Suprapubic skin (tissue), 4 donors: ENCODE measurements at regions not wholly inside any gene's neighbourhood (a gene's known extent, or its start where the extent isn't known, plus 50 kb on each side); places are given as distances from the start of the nearest gene placed in this dataset.

Source experiments
- DNase-seq, 2 donors: peaks; one replicate each; pipeline ENCODE4 v3.0.0-alpha.2; 2019; ENCODE audit warnings: low spot score in 2 of 2
- H3K27ac ChIP-seq: fragments of 200-600 bp; sonication (generic); one replicate; pipeline ENCODE4 v1.5.1; 2019
- H3K27me3 ChIP-seq: fragments of 200-600 bp; sonication (generic); one replicate; pipeline ENCODE4 v1.5.1; 2019
- H3K36me3 ChIP-seq: fragments of 200-600 bp; sonication (generic); one replicate; pipeline ENCODE4 v1.5.1; 2019
- H3K4me1 ChIP-seq: fragments of 200-600 bp; sonication (generic); one replicate; pipeline ENCODE4 v1.5.1; 2019
- H3K4me3 ChIP-seq: fragments of 200-600 bp; sonication (generic); one replicate; pipeline ENCODE4 v1.5.1; 2019; ENCODE audit warnings: mild to moderate bottlenecking
- H3K9me3 ChIP-seq: fragments of 200-600 bp; sonication (generic); one replicate; pipeline ENCODE4 v1.5.1; 2019
- EP300 ChIP-seq: sonication (generic); formaldehyde crosslinking; IDR thresholded peaks from one replicate; pipeline ENCODE4 v1.6.1; 2017; ENCODE audit warnings: antibody characterized with exemption
- POLR2A ChIP-seq, 2 donors: fragments of 450-650 bp; IDR thresholded peaks; one replicate each; pipeline ENCODE4 v1.6.1; 2017; ENCODE audit warnings: antibody characterized with exemption in 2 of 2, mild to moderate bottlenecking in 2 of 2, moderate library complexity in 2 of 2
- POLR2AphosphoS5 ChIP-seq, 3 donors: sonication (generic); formaldehyde crosslinking; IDR thresholded peaks; one replicate each; pipeline ENCODE4 v1.6.1; 2017; ENCODE audit warnings: antibody characterized with exemption in 3 of 3
- WGBS: methylation state at CpG from one replicate; pipeline ENCODE4 v1.1.5; 2018; 5-methylcytosine and 5-hydroxymethylcytosine counted together
- TF ChIP-seq, protein P1 (sequence below), 2 donors: fragments of 200-600 bp in 1 of 2; fragments of 450-650 bp in 1 of 2; sonication (generic) in 1 of 2; IDR thresholded peaks; one replicate each; pipeline ENCODE4 v1.5.1; 2016 to 2019; ENCODE audit warnings: antibody characterized with exemption in 2 of 2, mild to moderate bottlenecking in 1 of 2, moderate library complexity in 1 of 2

DNA sequence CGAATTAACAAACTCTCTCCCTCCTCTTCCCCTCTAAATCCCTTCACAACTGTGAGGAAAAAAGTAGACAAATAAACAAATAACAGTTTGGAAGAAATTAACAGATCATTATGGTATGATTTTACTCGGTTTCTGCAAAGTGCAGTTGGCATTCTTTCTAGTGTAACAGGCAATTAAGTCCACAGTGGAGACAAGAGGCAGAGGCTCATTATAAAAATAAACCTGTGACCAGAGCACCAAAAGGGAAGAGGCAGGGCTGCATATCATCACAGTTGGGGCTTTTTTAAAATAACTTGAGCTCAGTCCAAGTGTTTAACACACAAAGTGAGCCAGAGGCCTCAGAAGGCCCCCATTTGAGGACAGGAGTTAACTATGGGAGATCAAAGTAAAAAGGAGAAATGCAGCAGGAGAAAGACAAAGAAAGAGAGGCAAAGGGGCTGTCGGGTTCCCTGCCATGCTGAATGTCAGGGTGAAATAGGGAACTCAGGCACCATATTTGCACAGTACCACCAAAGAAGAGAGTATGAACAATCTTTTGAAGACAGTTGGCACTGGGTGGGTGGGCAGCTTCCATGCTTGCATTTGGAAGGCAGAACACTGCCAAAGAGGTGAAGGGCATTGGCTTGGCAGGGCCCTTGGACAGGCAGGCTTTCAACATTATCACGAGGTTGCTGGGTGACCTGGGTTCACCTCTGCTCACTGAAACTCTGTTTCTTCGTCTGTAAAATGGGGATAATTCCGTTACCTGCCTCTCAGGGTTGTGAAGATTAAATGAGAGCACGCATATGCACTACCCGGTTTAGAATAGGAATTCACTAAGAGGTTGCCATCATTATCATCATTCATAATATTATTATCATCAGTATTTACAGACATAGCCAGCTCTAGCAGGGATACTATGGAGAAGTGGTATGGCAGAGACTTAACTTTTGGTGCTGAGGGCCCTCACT, 134.5 kb downstream of the MEX3B start:
- H3K4me1 ChIP-seq: peaks cover 2% of the 10 kb centered on the region
- 70% methylated on average over 8 of the region's 8 CpGs for WGBS
- TF ChIP-seq EP300 (no peak), POLR2AphosphoS5 (IDR thresholded peaks at IDR 0.05) (no peak), POLR2A (IDR thresholded peaks at IDR 0.05) (no peak)
- TF ChIP-seq, protein P1, sequence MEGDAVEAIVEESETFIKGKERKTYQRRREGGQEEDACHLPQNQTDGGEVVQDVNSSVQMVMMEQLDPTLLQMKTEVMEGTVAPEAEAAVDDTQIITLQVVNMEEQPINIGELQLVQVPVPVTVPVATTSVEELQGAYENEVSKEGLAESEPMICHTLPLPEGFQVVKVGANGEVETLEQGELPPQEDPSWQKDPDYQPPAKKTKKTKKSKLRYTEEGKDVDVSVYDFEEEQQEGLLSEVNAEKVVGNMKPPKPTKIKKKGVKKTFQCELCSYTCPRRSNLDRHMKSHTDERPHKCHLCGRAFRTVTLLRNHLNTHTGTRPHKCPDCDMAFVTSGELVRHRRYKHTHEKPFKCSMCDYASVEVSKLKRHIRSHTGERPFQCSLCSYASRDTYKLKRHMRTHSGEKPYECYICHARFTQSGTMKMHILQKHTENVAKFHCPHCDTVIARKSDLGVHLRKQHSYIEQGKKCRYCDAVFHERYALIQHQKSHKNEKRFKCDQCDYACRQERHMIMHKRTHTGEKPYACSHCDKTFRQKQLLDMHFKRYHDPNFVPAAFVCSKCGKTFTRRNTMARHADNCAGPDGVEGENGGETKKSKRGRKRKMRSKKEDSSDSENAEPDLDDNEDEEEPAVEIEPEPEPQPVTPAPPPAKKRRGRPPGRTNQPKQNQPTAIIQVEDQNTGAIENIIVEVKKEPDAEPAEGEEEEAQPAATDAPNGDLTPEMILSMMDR (IDR thresholded peaks at IDR 0.05): no peak
- H3K27me3 ChIP-seq: no peaks in the 10 kb centered on the region
- H3K4me3 ChIP-seq: no peak overlapping the region
- H3K9me3 ChIP-seq: no peaks in the 10 kb centered on the region
- no peak overlapping the region for H3K27ac ChIP-seq
- H3K36me3 ChIP-seq: no peaks in the 10 kb centered on the region
- no peak for DNase-seq

DNA sequence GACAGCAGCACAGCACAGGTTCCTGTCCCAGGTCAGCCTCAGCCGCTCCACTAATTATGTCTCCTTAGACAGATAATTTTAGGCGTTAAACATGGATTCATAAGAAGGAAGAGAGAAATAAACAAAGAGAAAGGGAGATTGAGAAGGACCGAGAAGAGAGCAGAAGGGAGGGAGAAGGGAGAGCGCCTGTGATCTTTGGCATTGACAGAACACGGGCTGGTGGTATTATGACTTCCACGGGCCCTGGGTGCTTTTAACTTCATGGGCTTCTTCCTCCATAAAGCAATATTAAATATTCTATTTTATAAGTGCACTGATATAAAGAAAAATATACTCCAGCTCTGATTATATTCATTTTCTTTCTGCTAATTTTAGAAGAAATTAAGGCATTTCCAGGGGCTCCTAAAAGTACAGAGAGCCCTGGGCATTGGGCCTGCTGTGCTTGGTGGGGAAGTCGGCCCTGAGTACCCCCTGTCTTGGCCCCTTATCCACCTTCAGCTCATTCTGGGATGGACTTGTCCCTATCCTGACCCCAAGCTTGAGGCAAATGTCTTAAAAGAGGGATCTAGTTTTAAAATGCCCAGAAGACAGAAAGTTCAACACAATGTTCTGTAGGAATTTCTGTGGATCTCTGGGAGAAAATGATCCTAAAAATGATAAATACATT, 135.3 kb downstream of the MEX3B start:
- DNase-seq: no peak
- H3K4me3 ChIP-seq: no peak overlapping the region
- H3K4me1 ChIP-seq: peaks cover 2% of the 10 kb centered on the region
- H3K36me3 ChIP-seq: no peaks in the 10 kb centered on the region
- 64% methylated on average over 7 of the region's 7 CpGs for WGBS
- no peaks in the 10 kb centered on the region for H3K9me3 ChIP-seq
- no peak overlapping the region for H3K27ac ChIP-seq
- TF ChIP-seq POLR2AphosphoS5 (IDR thresholded peaks at IDR 0.05): no peak
- no peak for TF ChIP-seq POLR2A (IDR thresholded peaks at IDR 0.05)
- no peaks in the 10 kb centered on the region for H3K27me3 ChIP-seq

DNA sequence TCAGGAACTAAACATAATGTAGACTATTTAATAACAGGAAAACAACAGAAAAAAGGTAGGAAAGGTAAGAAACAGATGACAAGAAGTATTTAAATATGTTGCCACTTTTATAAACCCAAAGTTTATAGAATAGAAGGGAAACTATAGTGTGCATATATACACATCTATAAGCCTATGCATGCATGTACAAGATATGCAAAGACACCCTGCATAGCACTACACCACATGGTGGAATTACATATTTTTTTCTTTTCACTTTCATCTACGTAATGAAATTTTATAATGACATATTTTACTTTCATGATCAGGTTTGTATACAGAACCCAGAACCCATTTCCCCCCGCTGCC, 136.8 kb downstream of the MEX3B start:
- no peak for DNase-seq
- Histone ChIP-seq H3K9me3 (no peaks in the 10 kb centered on the region), H3K4me1 (peaks cover 2% of the 10 kb centered on the region), H3K4me3 (no peak overlapping the region), H3K36me3 (no peaks in the 10 kb centered on the region), H3K27ac (no peak overlapping the region), H3K27me3 (no peaks in the 10 kb centered on the region)
- TF ChIP-seq POLR2AphosphoS5 (IDR thresholded peaks at IDR 0.05): no peak
- no peak for TF ChIP-seq POLR2A (IDR thresholded peaks at IDR 0.05)
- TF ChIP-seq, protein P1 (IDR thresholded peaks at IDR 0.05): no peak
- WGBS: 58% methylated on average over 2 of the region's 2 CpGs

DNA sequence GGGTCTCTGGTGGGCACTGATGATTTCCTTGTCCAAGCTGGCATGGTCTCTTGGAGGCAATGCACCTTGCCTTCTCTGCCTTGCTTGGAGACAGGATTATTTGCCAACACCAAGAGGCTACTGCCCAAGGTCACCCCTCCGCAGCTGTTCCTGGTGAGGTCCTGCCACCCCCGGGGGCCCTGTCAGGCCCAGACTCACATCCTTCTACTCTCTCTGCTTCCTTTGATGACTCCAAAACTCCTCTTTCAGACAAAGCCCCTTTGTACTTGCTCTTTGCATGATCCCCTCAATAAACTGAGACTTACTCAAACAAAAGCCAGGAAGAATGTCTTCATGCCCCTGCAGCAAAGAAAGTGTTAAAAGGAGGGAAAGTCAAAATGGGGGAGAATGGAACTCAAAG, 137.7 kb downstream of the MEX3B start:
- H3K4me3 ChIP-seq: no peak overlapping the region
- no peaks in the 10 kb centered on the region for H3K27me3 ChIP-seq
- WGBS: 63% methylated on average over 2 of the region's 2 CpGs
- TF ChIP-seq EP300: no peak
- no peak for TF ChIP-seq POLR2AphosphoS5 (IDR thresholded peaks at IDR 0.05)
- TF ChIP-seq POLR2A (IDR thresholded peaks at IDR 0.05): no peak
- TF ChIP-seq, protein P1 (IDR thresholded peaks at IDR 0.05): no peak
- DNase-seq: no peak
- H3K27ac ChIP-seq: no peak overlapping the region
- H3K4me1 ChIP-seq: peaks cover 2% of the 10 kb centered on the region
- no peaks in the 10 kb centered on the region for H3K36me3 ChIP-seq
- no peaks in the 10 kb centered on the region for H3K9me3 ChIP-seq

DNA sequence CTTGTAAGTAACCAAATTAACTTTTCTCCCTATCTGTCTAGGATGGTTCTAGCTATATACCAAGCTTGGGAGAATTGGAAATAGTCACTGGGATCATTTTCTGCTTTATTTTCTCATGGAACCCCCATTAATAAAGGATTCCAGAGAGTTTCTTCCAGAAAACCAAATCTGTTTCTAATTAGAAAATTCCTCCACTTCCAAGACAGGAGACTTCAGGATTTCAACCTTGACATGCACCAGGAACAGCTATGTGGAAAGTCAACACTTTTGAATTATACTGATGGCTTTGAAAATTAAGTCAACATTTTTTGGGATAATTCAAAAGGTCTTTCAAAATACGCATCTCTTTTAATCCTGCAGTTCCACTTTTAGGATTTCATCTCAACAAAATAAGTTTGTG, 138.3 kb downstream of the MEX3B start:
- Histone ChIP-seq H3K27me3 (no peaks in the 10 kb centered on the region), H3K4me3 (no peak overlapping the region), H3K4me1 (peaks cover 2% of the 10 kb centered on the region), H3K27ac (no peak overlapping the region), H3K36me3 (no peaks in the 10 kb centered on the region), H3K9me3 (no peaks in the 10 kb centered on the region)
- 85% methylated on average over 1 of the region's 1 CpG for WGBS
- DNase-seq: no peak
- TF ChIP-seq POLR2A (IDR thresholded peaks at IDR 0.05) (no peak), EP300 (no peak), POLR2AphosphoS5 (IDR thresholded peaks at IDR 0.05) (no peak)
- TF ChIP-seq, protein P1 (IDR thresholded peaks at IDR 0.05): no peak
